PC-9 (cell line): ENCODE measurements at regions not wholly inside any gene's neighbourhood (a gene's known extent, or its start where the extent isn't known, plus 50 kb on each side); places are given as distances from the start of the nearest gene placed in this dataset.

Source experiments
- EZH2 ChIP-seq: fragments of 200-600 bp; sonication (generic); IDR thresholded peaks from 2 replicates; pipeline ENCODE4 v1.8.0; 2017; ENCODE audit warnings: antibody characterized with exemption, low read depth
- TF ChIP-seq, protein P1 (sequence below): fragments of 200-600 bp; sonication (generic); conservative IDR thresholded peaks from 2 replicates; pipeline ENCODE4 v1.6.1; 2017; ENCODE audit warnings: mixed run types, antibody characterized with exemption, mild to moderate bottlenecking, moderate library complexity

DNA sequence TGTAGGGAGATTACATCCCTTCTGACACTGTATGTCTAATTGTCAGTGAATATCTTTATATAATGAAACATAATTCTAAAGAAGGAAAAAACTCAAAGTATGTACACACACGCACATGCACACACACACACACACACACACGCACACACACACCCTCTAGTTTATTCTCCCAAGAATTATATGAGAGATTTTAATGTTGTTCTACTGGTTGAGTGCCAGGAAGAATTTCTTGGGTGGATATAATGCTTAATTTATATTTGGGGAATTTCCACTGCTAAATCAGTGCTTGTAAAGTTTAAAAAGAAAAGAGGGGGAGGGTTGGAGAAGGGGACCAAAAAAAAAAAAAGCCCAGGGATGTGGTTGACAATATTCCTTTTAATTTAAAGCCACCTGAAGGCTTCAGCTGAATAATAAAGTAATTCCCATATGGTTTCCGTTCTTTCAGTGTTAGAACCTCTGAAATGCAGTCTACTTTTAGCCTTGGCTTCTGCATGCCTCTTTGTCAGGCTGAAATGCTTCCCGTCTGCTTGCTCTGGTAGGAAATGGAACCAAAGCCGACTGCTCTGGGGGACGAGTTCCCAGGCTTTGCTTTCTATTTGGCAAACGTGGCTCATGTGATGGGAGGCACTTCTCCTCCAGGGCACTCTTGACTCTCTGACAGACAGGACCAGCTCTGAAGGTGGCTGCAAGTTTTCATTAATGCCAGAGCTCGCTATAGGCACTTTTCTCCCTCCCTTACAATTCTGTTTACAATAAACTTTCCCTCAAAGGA lies 225.4 kb downstream of the PRL start:
- TF ChIP-seq, protein P1, sequence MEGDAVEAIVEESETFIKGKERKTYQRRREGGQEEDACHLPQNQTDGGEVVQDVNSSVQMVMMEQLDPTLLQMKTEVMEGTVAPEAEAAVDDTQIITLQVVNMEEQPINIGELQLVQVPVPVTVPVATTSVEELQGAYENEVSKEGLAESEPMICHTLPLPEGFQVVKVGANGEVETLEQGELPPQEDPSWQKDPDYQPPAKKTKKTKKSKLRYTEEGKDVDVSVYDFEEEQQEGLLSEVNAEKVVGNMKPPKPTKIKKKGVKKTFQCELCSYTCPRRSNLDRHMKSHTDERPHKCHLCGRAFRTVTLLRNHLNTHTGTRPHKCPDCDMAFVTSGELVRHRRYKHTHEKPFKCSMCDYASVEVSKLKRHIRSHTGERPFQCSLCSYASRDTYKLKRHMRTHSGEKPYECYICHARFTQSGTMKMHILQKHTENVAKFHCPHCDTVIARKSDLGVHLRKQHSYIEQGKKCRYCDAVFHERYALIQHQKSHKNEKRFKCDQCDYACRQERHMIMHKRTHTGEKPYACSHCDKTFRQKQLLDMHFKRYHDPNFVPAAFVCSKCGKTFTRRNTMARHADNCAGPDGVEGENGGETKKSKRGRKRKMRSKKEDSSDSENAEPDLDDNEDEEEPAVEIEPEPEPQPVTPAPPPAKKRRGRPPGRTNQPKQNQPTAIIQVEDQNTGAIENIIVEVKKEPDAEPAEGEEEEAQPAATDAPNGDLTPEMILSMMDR = no peak
- no peak for TF ChIP-seq EZH2
